GM19043 (cell line): ENCODE measurements at regions not wholly inside any gene's neighbourhood (a gene's known extent, or its start where the extent isn't known, plus 50 kb on each side); places are given as distances from the start of the nearest gene placed in this dataset.
"Not testable (repeated sequence)": the region's sequence is repeated elsewhere in the genome, so short reads cannot be mapped to it uniquely, and the experiment has no call there.

Experiments
- ATAC-seq: cut with Tn5 transposase; IDR thresholded peaks from one replicate; pipeline ENCODE4 v1.9.1; 2021; ENCODE audit warnings: low read depth; ENCODE audit not compliant: unreplicated experiment

DNA sequence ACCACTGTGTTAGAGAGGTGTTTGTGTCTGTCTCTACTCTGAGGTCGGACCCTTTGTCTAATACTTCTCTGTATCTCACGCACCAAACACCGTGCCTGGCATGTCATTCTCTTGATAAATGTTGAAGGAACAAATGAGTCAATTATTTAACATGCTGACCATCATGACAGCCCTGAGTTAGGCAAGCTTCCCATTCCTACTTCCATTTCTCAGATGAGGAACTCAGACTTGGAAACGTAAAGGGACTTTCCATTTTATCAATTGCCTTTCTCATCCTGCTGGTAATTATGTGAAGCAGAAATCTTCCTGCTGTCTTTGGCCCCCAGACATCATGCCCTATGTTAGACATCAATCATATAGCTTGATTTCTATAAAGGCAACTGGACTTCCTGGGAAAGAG, 227.0 kb upstream of the ECI2 start:
- no peak for ATAC-seq

DNA sequence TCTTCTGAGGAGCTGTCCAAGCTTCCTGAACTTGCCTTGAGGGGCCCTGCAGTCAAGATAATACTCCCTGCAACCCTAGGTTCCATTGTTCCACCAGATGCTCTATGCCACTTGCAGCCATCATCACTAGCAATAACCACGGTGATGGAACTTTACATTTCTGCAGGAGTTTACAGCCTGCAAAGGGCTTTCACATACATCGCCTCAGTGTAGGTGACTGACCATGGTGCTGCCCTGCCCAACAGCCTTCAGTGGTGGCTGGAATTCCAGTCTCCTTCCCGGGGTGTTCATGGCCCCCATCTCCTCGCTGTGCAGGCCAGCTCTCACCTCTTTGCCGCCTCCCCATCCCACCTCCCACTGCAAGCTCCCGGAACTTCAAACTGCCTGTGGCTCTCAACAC, 225.5 kb upstream of the ECI2 start:
- ATAC-seq: no peak

DNA sequence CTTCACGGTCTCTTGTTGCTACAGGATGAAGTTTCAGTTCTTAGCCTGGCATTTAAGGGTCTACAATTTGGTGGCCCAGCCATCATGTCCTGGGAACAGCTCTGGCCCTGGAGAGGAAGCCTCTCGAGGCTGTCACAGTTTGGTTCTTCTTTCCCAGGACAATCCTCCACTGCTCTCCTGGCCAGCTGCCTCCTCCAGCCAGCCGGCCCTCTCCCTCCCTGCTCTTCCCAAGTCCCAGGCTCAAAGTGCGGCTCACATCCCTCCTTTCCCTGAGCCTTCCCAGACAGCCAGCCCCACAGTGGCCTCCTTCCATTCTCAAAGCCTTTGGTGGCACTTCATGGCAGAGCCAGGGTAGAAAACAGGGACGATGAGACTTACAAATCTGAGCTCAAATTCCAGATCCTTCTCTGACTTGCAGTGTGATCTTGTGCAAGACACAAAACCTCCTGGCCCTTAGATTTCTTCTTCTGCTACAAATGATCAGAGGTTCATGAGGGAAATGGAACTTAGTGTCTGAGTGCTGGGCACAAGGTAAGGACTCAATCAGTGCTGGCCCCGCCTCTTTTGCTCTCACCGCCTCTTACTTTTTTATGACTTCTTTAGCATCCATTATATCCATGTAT, 223.8 kb upstream of the ECI2 start:
- ATAC-seq: no peak

DNA sequence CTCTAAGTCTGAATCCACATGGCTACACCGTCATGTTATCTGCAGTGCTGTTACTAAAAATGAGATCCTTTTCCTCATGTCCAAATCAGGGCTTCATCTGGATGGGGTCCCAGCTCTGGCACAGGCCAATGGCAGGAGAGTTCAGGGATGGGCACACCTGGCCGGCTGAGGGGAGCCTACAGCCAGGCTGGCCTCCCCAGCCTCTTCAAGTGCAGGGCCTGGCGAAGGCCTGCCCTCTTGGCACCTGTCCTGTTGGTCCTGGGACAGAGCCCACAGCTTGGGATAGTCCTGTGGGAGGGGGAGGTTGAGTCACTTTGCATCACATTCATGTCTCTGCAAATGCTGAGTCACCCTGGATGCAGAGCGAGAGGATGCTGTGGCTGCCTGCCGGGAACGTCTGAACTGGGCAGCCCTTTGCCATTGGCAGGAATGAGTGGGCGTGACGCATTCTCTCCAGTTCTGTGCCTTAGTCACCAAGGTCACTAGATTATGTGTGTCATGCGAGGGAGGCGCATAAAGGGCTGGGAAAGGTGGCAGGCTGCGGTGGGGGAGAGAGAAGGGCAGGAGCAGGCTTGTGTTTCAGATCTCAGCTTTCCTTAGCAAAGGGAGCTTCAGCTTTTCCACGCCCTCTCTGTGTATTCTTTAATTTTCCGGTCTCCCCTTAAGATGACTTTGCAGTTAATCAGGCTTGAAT, 223.2 kb upstream of the ECI2 start:
- ATAC-seq: no peak

DNA sequence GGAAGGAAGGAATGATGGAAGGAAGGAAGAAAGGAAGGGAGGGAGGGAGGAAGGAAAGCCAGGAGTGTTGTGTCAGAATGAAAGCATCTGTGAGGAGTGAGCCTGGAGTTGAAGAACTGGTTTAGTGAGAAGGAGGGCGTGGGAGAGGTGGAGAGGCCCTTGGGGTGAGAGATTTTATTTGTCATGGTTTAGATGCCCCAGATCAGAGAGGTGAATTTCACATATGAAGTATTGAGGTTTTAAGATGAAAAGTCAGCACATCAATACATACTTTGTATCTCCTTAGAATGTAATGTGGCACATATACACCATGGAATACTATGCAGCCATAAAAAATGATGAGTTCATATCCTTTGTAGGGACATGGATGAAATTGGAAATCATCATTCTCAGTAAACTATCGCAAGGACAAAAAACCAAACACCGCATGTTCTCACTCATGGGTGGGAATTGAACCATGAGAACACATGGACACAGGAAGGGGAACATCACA, 222.3 kb upstream of the ECI2 start:
- ATAC-seq: not testable (repeated sequence)

DNA sequence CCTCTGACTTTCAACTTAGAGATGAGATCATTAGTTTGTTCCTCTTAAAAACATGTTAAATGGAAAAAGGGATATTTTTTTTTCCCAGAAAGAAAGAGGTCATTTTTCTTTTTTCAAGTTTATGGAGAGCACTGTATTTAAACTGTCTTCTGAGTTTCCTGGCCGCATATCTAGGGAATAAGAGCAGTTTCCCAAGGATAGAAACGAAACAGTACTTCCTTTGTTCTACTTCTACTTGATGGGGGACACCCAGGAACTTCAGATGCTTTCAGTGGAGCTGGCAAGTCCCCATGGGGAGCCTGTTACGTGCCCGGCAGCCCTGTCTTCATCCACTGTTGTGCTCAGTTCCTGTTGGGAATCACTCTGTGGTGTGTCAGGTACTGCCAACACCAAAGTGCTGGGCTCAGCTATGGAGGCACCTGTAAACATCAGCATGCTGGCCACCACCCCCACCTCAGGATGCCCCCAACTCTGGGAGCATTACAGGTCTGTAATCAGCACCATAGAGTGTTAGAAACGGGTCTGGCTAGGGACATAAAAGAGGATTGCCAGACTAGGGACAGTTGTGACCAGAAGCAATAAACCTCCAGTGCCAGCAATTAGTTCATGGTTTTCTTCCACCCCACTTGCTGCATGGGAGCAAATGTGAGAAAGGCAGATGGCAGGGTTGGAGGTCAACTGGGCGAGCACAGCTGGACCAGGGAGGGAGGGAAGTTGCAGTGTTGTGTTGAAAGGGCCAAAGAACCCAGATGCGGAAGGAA, 221.7 kb upstream of the ECI2 start:
- ATAC-seq: no peak

DNA sequence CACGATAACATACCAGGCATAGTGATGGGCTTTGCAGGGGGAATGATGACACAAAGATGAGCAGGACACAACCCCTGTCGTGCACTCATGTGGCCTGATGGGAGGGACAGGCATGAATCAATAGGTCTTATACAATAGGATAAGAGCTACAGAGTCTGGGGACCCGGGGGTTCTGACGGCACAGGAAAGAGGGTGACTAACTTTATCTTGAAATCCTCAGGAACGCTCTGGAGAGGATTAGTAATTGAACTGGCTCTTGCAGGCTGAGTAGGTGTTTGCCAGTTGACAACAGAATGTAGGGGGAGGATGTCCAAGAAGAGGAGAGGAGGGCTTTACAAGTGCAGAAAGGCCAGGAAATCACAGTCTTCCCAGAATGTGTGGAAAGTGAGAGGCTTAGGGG, 219.9 kb upstream of the ECI2 start:
- ATAC-seq: no peak

DNA sequence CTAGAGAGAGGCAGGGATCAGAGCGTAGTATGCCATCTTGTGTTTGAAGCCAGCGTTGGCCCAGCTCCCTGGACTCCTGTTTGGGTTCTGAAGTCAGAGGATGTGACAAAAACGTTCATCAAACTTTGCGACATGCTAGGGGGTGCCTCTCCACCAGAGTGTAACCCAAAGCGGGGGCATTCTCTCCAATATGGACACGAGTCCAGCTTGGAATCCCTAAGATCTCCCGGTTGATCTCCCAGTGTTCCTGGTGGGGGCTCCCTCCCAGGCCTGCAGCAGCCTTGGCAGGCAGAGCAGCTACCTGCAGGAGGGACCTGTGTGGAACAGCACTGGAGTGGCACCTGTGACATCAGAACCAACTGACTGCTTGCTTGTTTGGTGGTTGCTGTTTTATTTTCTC, 218.8 kb upstream of the ECI2 start:
- ATAC-seq: no peak

DNA sequence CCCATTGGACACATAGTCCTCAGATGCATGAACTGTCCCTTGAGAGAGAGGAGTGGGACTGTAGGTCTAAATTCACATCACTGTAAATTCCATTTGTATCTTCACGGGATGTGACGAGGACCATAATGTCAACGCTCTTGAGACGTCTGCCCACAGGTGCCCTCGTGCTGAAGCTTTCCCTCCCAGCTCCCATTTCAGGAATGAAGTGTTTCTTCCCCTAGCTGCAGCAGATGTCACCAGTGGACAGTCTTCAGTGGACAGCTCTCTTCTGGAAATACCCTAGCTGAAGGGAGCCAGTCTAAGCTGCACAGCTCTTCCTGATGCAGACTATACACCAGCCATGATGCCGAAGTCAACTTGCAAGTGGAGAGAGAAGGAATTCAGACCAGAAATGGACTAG, 217.4 kb upstream of the ECI2 start:
- ATAC-seq: no peak

DNA sequence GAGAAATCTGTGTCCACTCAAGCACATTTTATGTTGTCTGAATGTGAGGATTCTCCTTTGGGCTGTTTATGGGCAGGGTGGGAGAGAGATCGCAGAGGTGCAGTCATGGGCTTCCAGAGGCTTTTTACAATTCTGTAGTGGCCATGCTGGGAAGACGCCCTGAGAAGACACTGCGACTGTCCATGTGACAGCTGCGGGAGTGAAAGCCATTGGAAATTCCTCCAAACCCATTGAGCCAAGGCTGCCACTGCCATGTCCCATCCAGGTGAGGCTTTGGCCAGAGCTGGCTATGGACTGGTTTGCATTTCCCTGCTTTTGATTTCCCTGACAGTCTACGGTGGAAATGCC, 216.9 kb upstream of the ECI2 start:
- ATAC-seq: no peak

DNA sequence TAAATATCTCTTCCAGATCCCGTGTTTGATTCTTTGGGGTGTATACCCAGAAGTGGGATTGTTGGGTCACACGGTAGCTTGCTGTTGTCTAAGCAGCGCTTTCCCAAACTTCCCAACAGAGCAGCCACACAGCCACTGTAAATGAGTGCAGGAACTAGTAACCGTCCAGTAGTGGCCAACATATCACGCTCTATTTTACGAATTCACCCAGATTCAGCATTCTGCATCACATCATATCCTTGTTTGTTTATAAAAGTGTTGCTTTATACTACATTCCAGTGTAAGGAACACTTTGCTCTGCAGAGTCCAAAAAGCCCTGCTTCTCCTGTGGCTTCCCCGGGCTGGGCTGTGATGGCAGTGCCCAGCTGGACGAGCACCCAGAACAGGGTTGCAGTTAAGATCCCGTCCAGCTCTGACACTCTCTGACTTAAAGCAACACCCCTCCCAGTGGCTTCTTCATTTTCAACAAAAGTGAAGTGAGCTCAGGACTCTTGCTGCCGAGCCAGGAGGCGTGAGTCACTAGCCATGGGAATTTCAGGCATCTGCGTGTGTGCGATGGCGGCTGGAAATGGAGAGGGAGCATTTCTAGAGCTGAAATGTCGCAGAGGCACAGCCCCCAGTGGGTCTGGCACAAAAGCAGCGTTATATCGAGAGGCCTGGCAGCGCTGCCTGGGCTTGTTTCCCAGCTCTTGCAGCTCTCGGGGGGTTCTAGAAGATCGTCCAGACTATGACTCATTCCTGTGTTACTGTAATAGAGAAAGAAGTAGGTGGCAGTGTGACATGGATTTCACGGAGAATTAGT, 216.3 kb upstream of the ECI2 start:
- no peak for ATAC-seq

DNA sequence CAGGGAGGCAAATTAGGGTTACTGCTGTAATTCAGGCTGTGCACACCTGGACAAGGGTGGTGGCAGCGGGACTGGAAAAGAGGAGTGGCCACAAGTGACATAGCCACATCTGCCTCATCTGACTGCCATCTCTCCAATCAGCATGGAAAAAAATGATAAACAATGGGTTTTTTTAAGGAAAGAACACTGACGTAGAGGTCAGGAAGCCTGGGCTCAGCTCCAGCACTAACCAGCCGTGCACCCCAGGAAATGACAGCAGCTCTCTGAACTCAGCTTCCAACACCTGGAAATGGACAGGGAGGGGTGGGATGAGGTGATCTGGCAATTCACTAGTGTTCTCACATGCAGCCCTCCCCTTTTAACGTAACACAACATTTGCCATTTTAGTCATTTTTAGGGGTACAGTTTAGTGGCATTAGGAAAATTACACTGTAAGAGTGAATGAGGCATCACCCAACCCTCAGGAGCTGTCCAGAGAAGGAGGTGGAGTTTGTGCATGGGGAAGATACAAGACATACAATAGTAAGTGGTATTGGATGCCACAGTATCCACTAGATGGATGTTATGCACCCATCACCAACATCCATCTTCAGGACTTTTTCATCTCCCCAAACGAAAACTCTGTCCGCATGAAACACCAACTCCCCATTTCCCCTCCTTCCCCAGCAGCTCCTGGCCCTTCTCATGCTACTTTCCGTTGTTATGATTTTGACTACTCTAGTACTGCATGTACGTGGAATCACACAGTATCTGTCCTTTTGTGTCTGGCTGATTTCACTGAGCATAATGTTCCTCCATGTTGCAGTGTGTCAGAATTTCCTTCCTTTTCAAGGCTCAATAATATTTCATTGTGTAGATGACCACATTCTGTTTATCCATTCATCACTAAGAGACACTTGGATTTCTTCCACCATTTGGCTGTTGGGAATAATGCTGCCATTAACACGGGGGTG, 215.5 kb upstream of the ECI2 start:
- no peak for ATAC-seq

DNA sequence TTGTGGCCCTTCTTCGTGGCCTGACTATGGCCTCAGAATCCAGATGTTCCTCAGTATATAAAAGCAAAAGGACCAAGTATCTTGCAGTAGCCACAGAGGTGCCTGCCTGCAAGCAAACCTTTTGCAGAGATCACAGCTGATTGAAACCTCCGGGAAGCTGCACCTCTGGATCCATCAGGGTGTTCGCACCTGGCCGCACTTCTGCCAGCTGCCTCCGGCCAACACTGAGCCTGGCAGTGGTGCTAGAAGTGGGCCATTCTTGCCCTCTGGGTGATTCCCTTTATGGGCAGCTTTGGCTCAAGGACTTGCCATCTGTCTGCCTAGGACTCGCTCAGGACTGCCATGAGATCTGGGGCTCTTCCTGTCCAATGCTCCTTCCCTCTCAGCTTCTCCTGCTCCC, 214.6 kb upstream of the ECI2 start:
- no peak for ATAC-seq

DNA sequence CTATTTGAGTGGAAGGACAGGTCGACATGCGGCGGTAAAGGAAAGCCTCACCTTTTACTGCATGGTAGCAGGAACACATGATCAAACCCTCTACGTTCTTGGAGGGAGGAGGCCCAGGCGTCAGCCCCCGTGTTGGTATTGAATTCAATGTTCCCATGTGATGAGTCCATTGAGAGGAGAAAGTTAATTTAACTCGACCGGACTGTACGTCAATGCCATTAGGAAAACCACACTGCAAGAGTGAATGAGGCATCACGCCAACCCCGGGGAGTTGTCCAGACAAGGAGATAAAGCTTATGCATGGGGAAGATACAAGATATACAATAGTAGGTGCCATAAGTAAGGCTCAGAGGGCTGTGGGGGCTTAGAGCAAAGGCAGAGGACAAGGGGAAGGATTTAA, 213.9 kb upstream of the ECI2 start:
- ATAC-seq: no peak

DNA sequence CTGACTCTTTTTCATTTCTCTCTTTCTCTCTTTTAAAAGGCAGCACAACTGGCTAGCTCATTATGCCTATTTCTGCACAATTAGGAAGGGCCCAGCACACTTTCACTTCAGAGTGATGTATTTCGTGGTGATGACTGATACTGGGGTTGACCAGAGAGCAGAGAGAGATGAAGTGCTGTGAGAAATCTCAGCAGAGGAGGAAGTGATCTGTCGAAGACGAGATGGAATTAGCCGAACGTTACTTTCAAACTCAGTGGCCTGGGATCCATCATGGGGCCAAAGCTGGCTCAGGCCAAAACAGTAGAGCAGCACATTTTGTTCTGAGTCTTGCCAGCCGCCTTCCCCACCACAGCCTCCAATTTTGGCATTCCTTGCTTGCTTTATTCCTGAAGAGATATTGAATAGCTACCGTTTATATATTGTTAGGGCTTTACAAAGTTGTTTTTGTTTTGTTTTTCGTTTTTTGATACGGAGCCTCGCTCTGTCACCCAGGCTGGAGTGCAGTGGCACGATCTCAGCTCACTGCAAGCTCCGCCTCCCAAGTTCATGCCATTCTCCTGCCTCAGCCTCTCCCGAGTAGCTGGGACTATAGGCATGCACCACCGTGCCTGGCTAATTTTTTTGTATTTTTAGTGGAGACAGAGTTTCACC, 213.2 kb upstream of the ECI2 start:
- no peak for ATAC-seq

DNA sequence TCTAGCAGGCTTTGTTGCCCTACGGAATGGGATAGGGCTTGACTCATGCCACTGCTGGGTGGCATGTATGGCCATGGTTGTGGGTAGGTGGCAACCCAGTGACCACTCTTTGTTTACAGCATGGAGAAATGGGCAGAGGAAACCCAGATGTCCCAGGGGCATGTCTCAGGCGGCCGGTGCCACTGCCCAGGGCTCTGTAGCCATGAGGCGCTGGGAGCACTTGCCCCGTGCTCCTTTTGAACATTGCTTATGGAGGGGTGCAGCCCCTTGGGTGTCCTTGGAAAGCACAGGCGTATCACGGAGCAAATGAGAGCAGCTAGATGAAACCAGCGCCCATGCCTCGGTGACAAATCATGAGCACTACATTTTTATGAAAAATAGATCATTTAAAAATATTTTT, 212.5 kb upstream of the ECI2 start:
- no peak for ATAC-seq

DNA sequence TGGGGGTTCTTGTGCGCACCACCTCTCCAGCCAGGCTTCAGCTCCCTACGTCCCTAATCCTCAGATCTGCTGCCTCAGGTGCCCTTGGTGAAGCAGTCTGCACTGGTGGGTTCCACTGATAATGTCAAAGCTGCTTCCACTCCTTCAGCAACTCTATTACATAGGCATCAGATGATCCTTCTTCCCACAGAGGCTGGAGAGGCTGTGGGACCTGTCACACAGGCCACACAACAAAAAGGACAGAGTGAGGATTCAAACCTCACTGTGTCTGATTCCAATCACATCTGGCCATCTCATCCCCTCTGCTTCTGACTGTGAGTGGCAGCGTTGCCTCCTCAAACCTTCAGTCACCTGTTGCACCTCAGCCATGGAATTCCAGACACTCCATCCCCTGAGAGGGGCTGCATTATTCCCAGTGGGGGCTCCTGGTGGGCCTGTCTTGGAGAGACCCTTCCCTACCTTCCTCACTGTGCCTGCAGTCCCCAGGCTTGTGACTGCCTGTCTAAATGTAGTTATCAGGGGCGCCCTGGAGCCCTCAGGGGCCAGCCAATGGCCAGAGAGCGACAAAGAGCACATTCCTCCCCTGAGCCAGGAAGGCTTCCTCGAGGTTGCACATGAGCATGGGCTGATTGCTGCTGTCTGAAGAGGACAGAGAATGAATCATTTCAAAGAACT, 211.4 kb upstream of the ECI2 start:
- no peak for ATAC-seq

DNA sequence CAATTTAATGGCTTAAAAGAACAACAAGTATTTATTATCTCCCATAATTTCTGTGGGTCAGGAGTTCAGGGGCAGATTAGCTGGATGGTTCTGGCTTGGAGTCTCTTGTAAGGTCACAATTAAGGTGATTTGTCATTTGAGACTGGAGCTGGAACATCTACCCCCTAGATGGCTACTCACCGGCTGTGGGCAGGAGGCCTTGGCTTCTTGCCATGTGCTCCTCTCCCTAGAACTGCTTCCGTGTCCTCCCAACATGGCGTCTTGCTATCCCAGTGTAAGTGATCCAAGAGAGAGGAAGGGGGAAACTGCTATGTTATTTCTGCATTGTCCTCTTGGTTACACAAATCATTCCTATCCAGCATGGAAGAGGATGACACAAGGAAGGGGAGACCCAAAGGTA, 210.2 kb upstream of the ECI2 start:
- ATAC-seq: no peak

DNA sequence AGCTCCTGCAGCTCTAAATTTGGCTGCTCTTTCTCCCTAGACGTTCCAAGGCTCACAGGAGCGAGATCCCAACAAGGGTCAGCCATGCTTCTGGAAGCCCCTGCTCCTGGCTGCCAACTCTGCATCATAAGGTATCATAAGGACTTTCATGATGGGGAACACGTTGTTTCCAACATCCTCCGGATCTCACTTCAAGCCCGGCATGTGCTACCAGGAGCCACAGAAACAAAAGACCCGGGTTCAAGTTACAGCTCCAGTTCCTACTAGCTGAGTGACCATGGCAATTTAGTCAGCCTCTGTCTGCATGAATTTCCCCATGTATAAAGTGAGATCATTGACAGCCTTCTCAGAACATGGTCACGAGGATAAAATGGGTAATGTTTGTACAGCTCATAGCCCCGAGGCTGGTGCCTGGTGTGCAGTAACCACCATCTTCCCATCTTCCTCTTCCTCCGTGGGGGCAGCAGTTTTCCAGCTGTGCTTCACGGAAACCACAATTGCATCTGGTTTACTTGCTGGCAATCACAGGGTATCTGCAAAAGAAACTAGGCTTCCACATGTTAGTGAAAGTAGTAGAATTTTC, 209.0 kb upstream of the ECI2 start:
- no peak for ATAC-seq
